ENCODE measurements at regions not wholly inside any gene's neighbourhood (a gene's known extent, or its start where the extent isn't known, plus 50 kb on each side); places are given as distances from the start of the nearest gene placed in this dataset.

DNA sequence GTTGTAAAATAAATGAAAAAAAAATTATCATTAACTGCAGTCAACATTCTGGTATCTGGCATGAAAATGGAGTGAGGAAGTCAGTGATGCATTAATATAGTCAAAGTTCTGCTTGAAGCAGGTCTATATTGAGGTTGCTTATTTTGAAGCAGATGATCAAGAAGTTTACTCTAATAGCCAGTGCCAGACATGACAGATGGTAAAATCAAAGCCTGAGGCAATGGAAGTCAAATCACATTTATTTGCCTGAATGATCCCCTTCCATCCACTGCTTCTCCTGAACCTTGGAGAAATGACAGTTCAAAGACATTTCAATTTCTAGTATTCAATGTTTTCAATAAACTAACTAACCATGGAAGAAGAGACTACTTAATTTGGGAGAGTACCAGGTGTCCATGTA is 430.0 kb downstream of the FAM181B start:
- DNase-seq (ENCODE audit: extremely low read depth, low read depth) = no peak
- TF ChIP-seq, protein P1, sequence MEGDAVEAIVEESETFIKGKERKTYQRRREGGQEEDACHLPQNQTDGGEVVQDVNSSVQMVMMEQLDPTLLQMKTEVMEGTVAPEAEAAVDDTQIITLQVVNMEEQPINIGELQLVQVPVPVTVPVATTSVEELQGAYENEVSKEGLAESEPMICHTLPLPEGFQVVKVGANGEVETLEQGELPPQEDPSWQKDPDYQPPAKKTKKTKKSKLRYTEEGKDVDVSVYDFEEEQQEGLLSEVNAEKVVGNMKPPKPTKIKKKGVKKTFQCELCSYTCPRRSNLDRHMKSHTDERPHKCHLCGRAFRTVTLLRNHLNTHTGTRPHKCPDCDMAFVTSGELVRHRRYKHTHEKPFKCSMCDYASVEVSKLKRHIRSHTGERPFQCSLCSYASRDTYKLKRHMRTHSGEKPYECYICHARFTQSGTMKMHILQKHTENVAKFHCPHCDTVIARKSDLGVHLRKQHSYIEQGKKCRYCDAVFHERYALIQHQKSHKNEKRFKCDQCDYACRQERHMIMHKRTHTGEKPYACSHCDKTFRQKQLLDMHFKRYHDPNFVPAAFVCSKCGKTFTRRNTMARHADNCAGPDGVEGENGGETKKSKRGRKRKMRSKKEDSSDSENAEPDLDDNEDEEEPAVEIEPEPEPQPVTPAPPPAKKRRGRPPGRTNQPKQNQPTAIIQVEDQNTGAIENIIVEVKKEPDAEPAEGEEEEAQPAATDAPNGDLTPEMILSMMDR (IDR thresholded peaks at IDR 0.05; ENCODE audit: low read depth, low read length, missing control alignments) = no peak
- H3K4me3 ChIP-seq (replicated peaks; ENCODE audit: low read depth, low read length) = no peak overlapping the region

DNA sequence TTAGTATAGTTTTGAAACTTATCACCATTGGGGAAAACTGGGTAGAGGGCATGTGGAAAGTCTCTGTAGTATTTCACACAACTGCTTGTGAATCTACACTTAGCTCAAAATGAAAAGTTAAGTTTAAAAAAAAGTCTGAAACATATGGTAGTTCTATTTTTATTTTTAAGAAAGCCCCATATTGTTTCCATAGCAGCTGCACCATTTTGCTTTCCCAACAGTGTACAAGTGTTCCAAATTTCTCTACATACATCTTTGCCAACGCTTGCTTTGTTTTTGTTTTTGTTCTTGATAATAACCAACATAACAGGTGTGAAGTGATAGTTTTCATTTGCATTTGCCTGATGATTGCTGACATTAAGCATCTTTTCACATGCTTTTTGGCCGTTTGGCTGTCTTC is 445.2 kb downstream of the FAM181B start:
- no peak for DNase-seq (ENCODE audit: extremely low read depth, low read depth)
- TF ChIP-seq, protein P1 (IDR thresholded peaks at IDR 0.05; ENCODE audit: low read depth, low read length, missing control alignments) = no peak
- H3K4me3 ChIP-seq (replicated peaks; ENCODE audit: low read depth, low read length) = no peak overlapping the region

DNA sequence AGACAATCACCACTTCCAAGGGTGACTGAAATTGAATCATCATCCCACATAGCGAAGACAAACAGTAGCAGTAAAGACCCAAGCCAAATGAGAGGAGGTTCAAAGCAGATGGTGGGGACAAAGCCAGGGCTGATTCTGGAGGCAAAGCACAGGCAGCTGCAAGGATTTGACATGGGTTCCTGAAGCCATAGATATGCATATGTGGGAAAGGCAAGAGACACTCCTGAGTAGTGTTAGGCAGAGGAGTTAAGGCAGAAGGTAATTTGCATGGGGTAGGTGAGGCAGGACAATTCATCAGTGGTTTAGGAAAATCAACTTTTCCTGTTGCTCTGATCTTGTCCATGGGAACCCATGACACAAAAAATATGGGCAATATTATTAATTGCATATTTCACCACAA is 462.8 kb downstream of the FAM181B start:
- H3K4me3 ChIP-seq (replicated peaks; ENCODE audit: low read depth, low read length) = no peak overlapping the region
- TF ChIP-seq, protein P1 (IDR thresholded peaks at IDR 0.05; ENCODE audit: low read depth, low read length, missing control alignments) = no peak
- DNase-seq (ENCODE audit: extremely low read depth, low read depth) = no peak

DNA sequence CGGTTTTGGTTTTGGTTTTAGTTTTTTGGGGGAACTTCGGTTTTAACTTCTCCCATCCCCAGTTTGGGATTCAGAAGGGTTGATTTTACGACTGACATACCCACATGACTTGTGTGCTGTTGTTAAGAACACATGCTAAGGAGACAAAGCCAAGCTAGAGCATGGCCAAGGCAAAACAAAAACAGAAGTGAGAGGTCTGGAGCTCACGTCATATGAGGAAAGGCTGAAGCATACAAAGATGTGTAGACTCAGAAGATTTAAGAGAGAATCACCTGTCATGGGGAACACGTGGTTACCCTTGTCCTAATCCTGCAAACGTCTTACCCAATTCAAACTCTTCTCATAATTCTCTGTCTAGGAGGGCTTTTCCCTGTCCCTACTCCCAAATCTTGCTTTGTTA is 465.0 kb downstream of the FAM181B start:
- TF ChIP-seq, protein P1 (IDR thresholded peaks at IDR 0.05; ENCODE audit: low read depth, low read length, missing control alignments) = no peak

DNA sequence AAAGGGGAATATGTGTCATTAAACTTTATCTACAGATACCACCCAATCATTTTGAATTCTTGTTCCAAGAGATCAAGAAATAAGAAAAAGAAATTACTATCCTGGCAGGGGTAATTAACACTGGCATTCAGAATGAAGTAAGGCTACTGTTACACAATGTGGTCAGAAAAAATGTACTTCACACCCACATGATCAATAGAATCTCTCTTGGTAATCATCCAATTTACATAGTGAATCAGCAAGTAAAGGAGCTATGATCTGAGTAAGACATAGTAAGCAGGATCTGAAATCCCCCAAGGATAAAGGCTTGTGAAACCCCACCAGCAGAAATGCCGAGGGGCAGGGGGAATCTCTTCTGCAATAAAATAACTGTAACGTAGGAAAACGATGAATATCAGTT is 466.5 kb downstream of the FAM181B start:
- H3K4me3 ChIP-seq (replicated peaks; ENCODE audit: low read depth, low read length) = no peak overlapping the region
- no peak for DNase-seq (ENCODE audit: extremely low read depth, low read depth)
- TF ChIP-seq, protein P1 (IDR thresholded peaks at IDR 0.05; ENCODE audit: low read depth, low read length, missing control alignments) = no peak

More for the DNA sequence above, 465.0 kb downstream of the FAM181B start:
- no peak for DNase-seq (ENCODE audit: extremely low read depth, low read depth)
- no peak overlapping the region for H3K4me3 ChIP-seq (replicated peaks; ENCODE audit: low read depth, low read length)

DNA sequence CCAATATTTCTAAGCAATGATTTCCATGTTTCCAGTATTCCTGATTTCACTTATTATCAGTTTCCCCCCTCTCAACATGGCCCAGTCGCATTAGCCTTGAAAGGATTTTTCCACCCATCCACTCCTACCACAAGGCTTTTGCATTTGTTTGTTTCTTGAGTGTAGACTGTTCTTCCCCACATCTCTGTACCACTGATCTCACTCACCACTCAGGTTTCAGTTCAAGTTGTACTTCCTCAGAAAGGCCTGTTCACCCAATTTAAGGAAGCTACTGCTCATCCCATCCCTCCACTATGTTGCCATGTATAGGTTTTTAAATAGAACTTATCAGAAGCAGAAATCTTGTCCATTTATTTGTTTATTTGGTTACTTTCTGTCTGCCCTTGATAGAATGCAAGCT is 472.3 kb downstream of the FAM181B start:
- no peak for DNase-seq (ENCODE audit: extremely low read depth, low read depth)
- TF ChIP-seq, protein P1 (IDR thresholded peaks at IDR 0.05; ENCODE audit: low read depth, low read length, missing control alignments) = no peak

DNA sequence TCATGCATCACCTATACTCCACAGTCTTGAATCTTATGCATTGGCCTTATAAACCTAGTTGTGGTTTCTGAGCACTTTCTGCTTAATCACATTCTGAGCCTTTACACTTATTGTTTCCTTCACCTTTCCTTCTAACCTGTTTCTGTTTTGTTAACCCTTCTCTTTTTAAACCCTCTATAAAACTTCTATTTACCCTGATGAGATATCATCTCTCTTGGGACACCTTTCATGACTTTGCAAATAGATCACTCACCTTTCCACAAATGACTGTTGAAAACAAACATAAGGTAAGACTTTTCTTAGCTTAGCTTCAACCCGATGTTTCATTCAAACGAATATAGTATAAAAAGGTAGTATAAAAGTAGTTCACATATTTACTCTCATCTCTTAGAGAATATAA is 483.6 kb downstream of the FAM181B start:
- no peak for DNase-seq (ENCODE audit: extremely low read depth, low read depth)
- TF ChIP-seq, protein P1 (IDR thresholded peaks at IDR 0.05; ENCODE audit: low read depth, low read length, missing control alignments) = no peak
- no peak overlapping the region for H3K4me3 ChIP-seq (replicated peaks; ENCODE audit: low read depth, low read length)

More for the DNA sequence above, 472.3 kb downstream of the FAM181B start:
- H3K4me3 ChIP-seq (replicated peaks; ENCODE audit: low read depth, low read length) = no peak overlapping the region

Measured in HFF-Myc (cell line).